HG02973 (cell line): ENCODE measurements at regions not wholly inside any gene's neighbourhood (a gene's known extent, or its start where the extent isn't known, plus 50 kb on each side); places are given as distances from the start of the nearest gene placed in this dataset.

Source experiments
- ATAC-seq: cut with Tn5 transposase; IDR thresholded peaks from one replicate; pipeline ENCODE4 v1.9.1; 2021; ENCODE audit warnings: moderate library complexity; ENCODE audit not compliant: unreplicated experiment

GRCh38 chr13:44170731-44171130 lies 202.9 kb upstream of the SERP2 start:
- no peak for ATAC-seq

- no peak for ATAC-seq
Measured at GRCh38 chr13:44171156-44171555, 202.5 kb upstream of the SERP2 start.

GRCh38 chr13:44171861-44172260 lies 201.8 kb upstream of the SERP2 start:
- no peak for ATAC-seq

- no peak for ATAC-seq
Measured at GRCh38 chr13:44172281-44172810, 201.3 kb upstream of the SERP2 start.

- no peak for ATAC-seq
Measured at GRCh38 chr13:44174769-44175425, 198.7 kb upstream of the SERP2 start.

- no peak for ATAC-seq
Measured at GRCh38 chr13:44176173-44176572, 197.5 kb upstream of the SERP2 start.

- ATAC-seq = no peak
Measured at GRCh38 chr13:44180876-44181536, 192.6 kb upstream of the SERP2 start.

- no peak for ATAC-seq
Measured at GRCh38 chr13:44181931-44182330, 191.7 kb upstream of the SERP2 start.

GRCh38 chr13:44184740-44185139 lies 188.9 kb upstream of the SERP2 start:
- ATAC-seq = no peak

- ATAC-seq = no peak
Measured at GRCh38 chr13:44188257-44188656, 185.4 kb upstream of the SERP2 start.

GRCh38 chr13:44189085-44189484 lies 184.5 kb upstream of the SERP2 start:
- no peak for ATAC-seq

- no peak for ATAC-seq
Measured at GRCh38 chr13:44191103-44191502, 182.5 kb upstream of the SERP2 start.

- no peak for ATAC-seq
Measured at GRCh38 chr13:44191504-44192171, 182.0 kb upstream of the SERP2 start.

GRCh38 chr13:44193731-44194130 lies 179.9 kb upstream of the SERP2 start:
- no peak for ATAC-seq

GRCh38 chr13:44195245-44195644 lies 178.4 kb upstream of the SERP2 start:
- ATAC-seq = no peak

- no peak for ATAC-seq
Measured at GRCh38 chr13:44196196-44196751, 177.3 kb upstream of the SERP2 start.

GRCh38 chr13:44197791-44198770 lies 175.5 kb upstream of the SERP2 start:
- ATAC-seq = peak; percentile 77

- ATAC-seq = no peak
Measured at GRCh38 chr13:44198826-44199225, 174.8 kb upstream of the SERP2 start.

GRCh38 chr13:44199627-44200207 lies 173.9 kb upstream of the SERP2 start:
- ATAC-seq = no peak

GRCh38 chr13:44206434-44206833 lies 167.2 kb upstream of the SERP2 start:
- ATAC-seq = no peak
